ENCODE measurements at regions not wholly inside any gene's neighbourhood (a gene's known extent, or its start where the extent isn't known, plus 50 kb on each side); places are given as distances from the start of the nearest gene placed in this dataset.

GRCh38 chr10:88070080-88070880 lies 206.9 kb downstream of the PTEN start:
- Histone ChIP-seq H3K4me1 (ENCODE audit: low read depth, poor library complexity, severe bottlenecking) (peaks cover 53% of the 10 kb centered on the region), H3K79me2 (ENCODE audit: insufficient read depth, low read depth) (no peaks in the 10 kb centered on the region), H3K27me3 (ENCODE audit: insufficient read depth, low read depth) (no peaks in the 10 kb centered on the region), H3K27ac (no peak overlapping the region), H3K9ac (no peak overlapping the region), H3K4me3 (IDR thresholded peaks at IDR 0.05; ENCODE audit: insufficient read depth, low read depth, low read length) (no peak overlapping the region), H4K20me1 (ENCODE audit: insufficient read depth) (no peaks in the 10 kb centered on the region), H3K4me2 (no peak overlapping the region), H2AFZ (ENCODE audit: low read depth) (no peak overlapping the region), H3K36me3 (ENCODE audit: insufficient read depth) (no peaks in the 10 kb centered on the region)
- no peak for TF ChIP-seq CTCF (conservative IDR thresholded peaks at IDR 0.05; ENCODE audit: low read depth, low read length)

- no peaks in the 10 kb centered on the region for H3K27me3 ChIP-seq (ENCODE audit: insufficient read depth, low read depth)
- H3K9ac ChIP-seq, result no peak overlapping the region
- no peaks in the 10 kb centered on the region for H4K20me1 ChIP-seq (ENCODE audit: insufficient read depth)
- no peaks in the 10 kb centered on the region for H3K36me3 ChIP-seq (ENCODE audit: insufficient read depth)
- H3K27ac ChIP-seq, result no peak overlapping the region
- H3K4me3 ChIP-seq (IDR thresholded peaks at IDR 0.05; ENCODE audit: insufficient read depth, low read depth, low read length), result no peak overlapping the region
- H3K4me2 ChIP-seq, result no peak overlapping the region
- H3K79me2 ChIP-seq (ENCODE audit: insufficient read depth, low read depth), result no peaks in the 10 kb centered on the region
- H3K4me1 ChIP-seq (ENCODE audit: low read depth, poor library complexity, severe bottlenecking), result peaks cover 53% of the 10 kb centered on the region
- H2AFZ ChIP-seq (ENCODE audit: low read depth), result no peak overlapping the region
- TF ChIP-seq CTCF (conservative IDR thresholded peaks at IDR 0.05; ENCODE audit: low read depth, low read length), result no peak
Measured at GRCh38 chr10:88071879-88072278, 208.5 kb downstream of the PTEN start.

DNA sequence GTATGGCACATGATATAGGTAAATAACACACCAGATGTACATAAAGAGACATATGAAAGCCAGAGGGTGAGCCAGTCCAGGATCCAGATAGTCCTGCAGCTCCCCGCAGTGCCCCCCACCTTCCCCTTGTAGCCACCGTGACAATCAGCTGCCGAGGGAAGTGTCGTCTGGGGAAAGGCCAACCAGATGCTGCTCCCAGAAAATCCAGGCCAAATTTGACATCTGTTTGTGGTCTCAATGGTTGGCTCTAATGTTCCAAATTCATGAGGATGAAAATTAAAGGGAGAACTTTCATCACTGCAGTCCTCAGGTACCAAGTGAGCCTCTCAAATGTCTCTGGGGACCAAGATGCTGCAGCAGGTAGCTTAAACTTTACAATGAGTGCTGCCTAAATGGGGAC lies 210.3 kb downstream of the PTEN start:
- Histone ChIP-seq H2AFZ (ENCODE audit: low read depth) (no peak overlapping the region), H3K9ac (no peak overlapping the region), H3K36me3 (ENCODE audit: insufficient read depth) (no peaks in the 10 kb centered on the region), H3K79me2 (ENCODE audit: insufficient read depth, low read depth) (no peaks in the 10 kb centered on the region), H3K4me2 (no peak overlapping the region), H4K20me1 (ENCODE audit: insufficient read depth) (no peaks in the 10 kb centered on the region), H3K27me3 (ENCODE audit: insufficient read depth, low read depth) (no peaks in the 10 kb centered on the region), H3K4me3 (IDR thresholded peaks at IDR 0.05; ENCODE audit: insufficient read depth, low read depth, low read length) (no peak overlapping the region), H3K27ac (no peak overlapping the region), H3K4me1 (ENCODE audit: low read depth, poor library complexity, severe bottlenecking) (peaks cover 53% of the 10 kb centered on the region)
- no peak for TF ChIP-seq CTCF (conservative IDR thresholded peaks at IDR 0.05; ENCODE audit: low read depth, low read length)

- H3K4me1 ChIP-seq (ENCODE audit: low read depth, poor library complexity, severe bottlenecking), result peaks cover 53% of the 10 kb centered on the region
- no peaks in the 10 kb centered on the region for H3K79me2 ChIP-seq (ENCODE audit: insufficient read depth, low read depth)
- TF ChIP-seq CTCF (conservative IDR thresholded peaks at IDR 0.05; ENCODE audit: low read depth, low read length), result no peak
Measured at GRCh38 chr10:88074971-88075370, 211.5 kb downstream of the PTEN start.

More at GRCh38 chr10:88074971-88075370, 211.5 kb downstream of the PTEN start:
- Histone ChIP-seq H3K9ac (no peak overlapping the region), H3K4me2 (no peak overlapping the region), H4K20me1 (ENCODE audit: insufficient read depth) (no peaks in the 10 kb centered on the region), H3K4me3 (IDR thresholded peaks at IDR 0.05; ENCODE audit: insufficient read depth, low read depth, low read length) (no peak overlapping the region), H2AFZ (ENCODE audit: low read depth) (no peak overlapping the region), H3K27ac (no peak overlapping the region), H3K27me3 (ENCODE audit: insufficient read depth, low read depth) (no peaks in the 10 kb centered on the region), H3K36me3 (ENCODE audit: insufficient read depth) (no peaks in the 10 kb centered on the region)
